ENCODE measurements at regions not wholly inside any gene's neighbourhood (a gene's known extent, or its start where the extent isn't known, plus 50 kb on each side); places are given as distances from the start of the nearest gene placed in this dataset.

GRCh38 chr4:153140294-153140693 is 63.9 kb upstream of the TRIM2 start:
- Mint-ChIP-seq H3K4me1 (ENCODE audit: unreplicated experiment) (peaks cover 13% of the 10 kb centered on the region), H3K27me3 (no peaks in the 10 kb centered on the region), H3K4me3 (no peak overlapping the region), H3K36me3 (no peaks in the 10 kb centered on the region), H3K27ac (no peak overlapping the region), H3K9me3 (no peaks in the 10 kb centered on the region)
- TF ChIP-seq CTCF (conservative IDR thresholded peaks at IDR 0.05) = no peak
- no peak for DNase-seq (ENCODE audit: extremely low spot score, unreplicated experiment)

GRCh38 chr4:153141238-153141637 is 63.0 kb upstream of the TRIM2 start:
- no peak for DNase-seq (ENCODE audit: extremely low spot score, unreplicated experiment)
- Mint-ChIP-seq H3K27ac (no peak overlapping the region), H3K4me3 (no peak overlapping the region), H3K36me3 (no peaks in the 10 kb centered on the region), H3K27me3 (no peaks in the 10 kb centered on the region), H3K9me3 (no peaks in the 10 kb centered on the region), H3K4me1 (ENCODE audit: unreplicated experiment) (peaks cover 13% of the 10 kb centered on the region)
- TF ChIP-seq CTCF (conservative IDR thresholded peaks at IDR 0.05) = no peak

- Mint-ChIP-seq H3K27ac (peak overlapping the region; percentile 5), H3K27me3 (no peaks in the 10 kb centered on the region), H3K4me1 (ENCODE audit: unreplicated experiment) (peaks cover 13% of the 10 kb centered on the region), H3K4me3 (no peak overlapping the region), H3K9me3 (no peaks in the 10 kb centered on the region), H3K36me3 (no peaks in the 10 kb centered on the region)
- TF ChIP-seq CTCF (conservative IDR thresholded peaks at IDR 0.05) = peak; percentile 96
- DNase-seq (ENCODE audit: extremely low spot score, unreplicated experiment) = no peak
Measured at GRCh38 chr4:153142700-153143438, 61.4 kb upstream of the TRIM2 start.

- Mint-ChIP-seq H3K36me3 (no peaks in the 10 kb centered on the region), H3K9me3 (no peaks in the 10 kb centered on the region), H3K27ac (peak overlapping the region; percentile 5), H3K27me3 (no peaks in the 10 kb centered on the region), H3K4me3 (no peak overlapping the region), H3K4me1 (ENCODE audit: unreplicated experiment) (peaks cover 13% of the 10 kb centered on the region)
- DNase-seq (ENCODE audit: extremely low spot score, unreplicated experiment) = no peak
- no peak for TF ChIP-seq CTCF (conservative IDR thresholded peaks at IDR 0.05)
Measured at GRCh38 chr4:153143527-153144348, 60.5 kb upstream of the TRIM2 start.

GRCh38 chr4:153146031-153146430 is 58.2 kb upstream of the TRIM2 start:
- H3K4me3 Mint-ChIP-seq = no peak overlapping the region
- no peaks in the 10 kb centered on the region for H3K9me3 Mint-ChIP-seq
- no peak overlapping the region for H3K27ac Mint-ChIP-seq
- TF ChIP-seq CTCF (conservative IDR thresholded peaks at IDR 0.05) = no peak
- peaks cover 13% of the 10 kb centered on the region for H3K4me1 Mint-ChIP-seq (ENCODE audit: unreplicated experiment)
- DNase-seq (ENCODE audit: extremely low spot score, unreplicated experiment) = no peak
- H3K36me3 Mint-ChIP-seq = no peaks in the 10 kb centered on the region
- H3K27me3 Mint-ChIP-seq = no peaks in the 10 kb centered on the region

Data from type B pancreatic cell (in vitro differentiated cells).